Endothelial cell of umbilical vein (primary cell): ENCODE measurements at regions not wholly inside any gene's neighbourhood (a gene's known extent, or its start where the extent isn't known, plus 50 kb on each side); places are given as distances from the start of the nearest gene placed in this dataset.

Experiments used
- BruUV-seq: library from RNA; stranded (reverse); fragments of 400-500 nt; replicated peaks from 2 replicates; lab custom pipeline; 2021; lab: Mats Ljungman, UMichigan
- CTCF ChIA-PET: fragments of 300-600, 350-600 bp; sonication (Branson Sonifier 250); formaldehyde crosslinking; loops from one replicate; lab custom pipeline; 2021; ENCODE audit warnings: antibody characterized with exemption, inconsistent platforms; lab: Charles Lee
- POLR2A ChIA-PET: fragments of 300-600, 350-600 bp; sonication (Branson Sonifier 250); formaldehyde crosslinking; loops from one replicate; lab custom pipeline; 2021; ENCODE audit warnings: antibody characterized with exemption, inconsistent platforms; lab: Charles Lee
- DNase-seq: peaks from one replicate; pipeline ENCODE4 v3.0.0-alpha.2; 2011; ENCODE audit warnings: low read depth, low spot score
- FAIRE-seq: peaks from 2 replicates; lab custom pipeline; 2011; peaks lifted over from hg19 to GRCh38; lab: Jason Lieb, UNC
- H2AFZ ChIP-seq: 2 replicates; pipeline ENCODE4 v1.6.0; 2012; ENCODE audit warnings: low read depth, low read length, control low read depth, inconsistent platforms
- H3K27ac ChIP-seq: 2 replicates; pipeline ENCODE4 v1.5.1; 2011; ENCODE audit warnings: low read depth, mild to moderate bottlenecking, control low read depth, low read length, moderate library complexity; ENCODE audit not compliant: insufficient read depth
- H3K27me3 ChIP-seq, 2 experiments: 2 replicates each; pipeline versions ENCODE4 v1.6.0 to v1.6.1; 2011; ENCODE audit warnings: low read length in 2 of 2, mixed read lengths in 1 of 2; ENCODE audit not compliant: control insufficient read depth in 2 of 2, insufficient read depth in 2 of 2
- H3K36me3 ChIP-seq, 2 experiments: 2 replicates in 1 of 2; 3 replicates in 1 of 2; pipeline ENCODE4 v1.5.1; 2011; ENCODE audit warnings: low read length in 2 of 2, mild to moderate bottlenecking in 1 of 2, moderate library complexity in 1 of 2; ENCODE audit not compliant: control insufficient read depth in 2 of 2, insufficient read depth in 2 of 2; ENCODE audit errors: extremely low read depth in 1 of 2
- H3K4me1 ChIP-seq: 3 replicates; pipeline ENCODE4 v1.5.1; 2011; ENCODE audit warnings: mild to moderate bottlenecking, low read length; ENCODE audit not compliant: control insufficient read depth, insufficient read depth; ENCODE audit errors: extremely low read depth
- H3K4me2 ChIP-seq: 2 replicates; pipeline ENCODE4 v1.6.1; 2011; ENCODE audit warnings: low read length, control low read depth, mixed read lengths; ENCODE audit not compliant: insufficient read depth
- H3K4me3 ChIP-seq, 3 experiments: fragments of 200-600 bp in 1 of 3; sonication (generic), shearing (Covaris generic) in 1 of 3; replicated peaks in 1 of 3; 2 replicates each; pipeline ENCODE4 v1.5.1; 2011 to 2016; ENCODE audit warnings: control low read depth in 3 of 3, low read length in 3 of 3, mild to moderate bottlenecking in 2 of 3, inconsistent platforms in 1 of 3, low read depth in 1 of 3, moderate library complexity in 1 of 3; ENCODE audit not compliant: insufficient read depth in 1 of 3
- H3K79me2 ChIP-seq: 2 replicates; pipeline ENCODE4 v1.6.0; 2012; ENCODE audit warnings: low read length, inconsistent platforms; ENCODE audit not compliant: control insufficient read depth, insufficient read depth
- H3K9ac ChIP-seq: replicated peaks from 2 replicates; pipeline ENCODE3; 2011; ENCODE audit warnings: low read length, control low read depth; ENCODE audit not compliant: insufficient read depth; ENCODE audit errors: extremely low read depth
- H3K9me1 ChIP-seq: replicated peaks from 3 replicates; pipeline ENCODE4 v1.6.0; 2011; ENCODE audit warnings: mild to moderate bottlenecking, low read length; ENCODE audit not compliant: control insufficient read depth, insufficient read depth; ENCODE audit errors: extremely low read depth
- H3K9me3 ChIP-seq: replicated peaks from 2 replicates; pipeline ENCODE4 v1.5.1; 2012; ENCODE audit warnings: low read length, inconsistent platforms; ENCODE audit not compliant: control insufficient read depth, insufficient read depth
- H4K20me1 ChIP-seq: replicated peaks from 2 replicates; pipeline ENCODE3; 2011; ENCODE audit warnings: mild to moderate bottlenecking, low read length; ENCODE audit not compliant: control insufficient read depth, insufficient read depth; ENCODE audit errors: extremely low read depth
- EZH2 ChIP-seq: IDR thresholded peaks from 2 replicates; pipeline ENCODE4 v1.6.1; 2012; ENCODE audit warnings: borderline replicate concordance, low read depth, mild to moderate bottlenecking, moderate library complexity, low read length, inconsistent platforms; ENCODE audit not compliant: severe bottlenecking
- FOS ChIP-seq: IDR thresholded peaks from 2 replicates; pipeline ENCODE4 v1.6.1; 2011; ENCODE audit warnings: mild to moderate bottlenecking, low read length, moderate library complexity, borderline replicate concordance; ENCODE audit not compliant: insufficient read depth
- GATA2 ChIP-seq: IDR thresholded peaks from 2 replicates; pipeline ENCODE4 v1.7.0; 2011; ENCODE audit warnings: low read depth, mild to moderate bottlenecking, moderate library complexity, mixed read lengths, low read length; ENCODE audit not compliant: insufficient read length, insufficient read depth
- JUN ChIP-seq: IDR thresholded peaks from 2 replicates; pipeline ENCODE4 v1.6.1; 2011; ENCODE audit warnings: borderline replicate concordance, low read depth; ENCODE audit not compliant: insufficient read length, insufficient read depth
- MYC ChIP-seq: IDR thresholded peaks from one replicate; pipeline ENCODE4 v1.6.1; 2011; ENCODE audit warnings: mild to moderate bottlenecking, low read depth, low read length
- POLR2A ChIP-seq: IDR thresholded peaks from 2 replicates; pipeline ENCODE4 v1.6.1; 2012; ENCODE audit warnings: low read depth, mild to moderate bottlenecking, control low read depth, low read length
- POLR2AphosphoS5 ChIP-seq: IDR thresholded peaks from 2 replicates; pipeline ENCODE4 v1.6.1; 2012; ENCODE audit warnings: low read depth, mild to moderate bottlenecking, control low read depth, low read length, moderate library complexity; ENCODE audit not compliant: insufficient read depth
- dilution Hi-C: fragments of 300-500 bp; cut with MboI; formaldehyde crosslinking; loops from one replicate; pipeline ENCODE4 v1.15.0; 2019; ENCODE audit warnings: low sequenced_read_pairs; ENCODE audit not compliant: extremely low pct_ligation_motif_present
- intact Hi-C: fragments of 100-400 bp; cut with micrococcal nuclease; formaldehyde crosslinking; loops from one replicate; pipeline ENCODE4 v1.10.0; 2022
- TF ChIP-seq, protein P1 (sequence below), 2 donors: IDR thresholded peaks; 1 replicate in 1 of 2; 2 replicates in 1 of 2; pipeline ENCODE4 v1.5.1; 2011; ENCODE audit warnings: low read length in 2 of 2, mild to moderate bottlenecking in 2 of 2, moderate library complexity in 2 of 2, control low read depth in 1 of 2, inconsistent platforms in 1 of 2, low read depth in 1 of 2; ENCODE audit not compliant: insufficient read depth in 1 of 2; ENCODE audit errors: extremely low read depth in 1 of 2
- TF ChIP-seq, protein P2 (sequence below): IDR thresholded peaks from 2 replicates; pipeline ENCODE4 v1.6.1; 2011; ENCODE audit not compliant: insufficient read depth, insufficient read length

DNA sequence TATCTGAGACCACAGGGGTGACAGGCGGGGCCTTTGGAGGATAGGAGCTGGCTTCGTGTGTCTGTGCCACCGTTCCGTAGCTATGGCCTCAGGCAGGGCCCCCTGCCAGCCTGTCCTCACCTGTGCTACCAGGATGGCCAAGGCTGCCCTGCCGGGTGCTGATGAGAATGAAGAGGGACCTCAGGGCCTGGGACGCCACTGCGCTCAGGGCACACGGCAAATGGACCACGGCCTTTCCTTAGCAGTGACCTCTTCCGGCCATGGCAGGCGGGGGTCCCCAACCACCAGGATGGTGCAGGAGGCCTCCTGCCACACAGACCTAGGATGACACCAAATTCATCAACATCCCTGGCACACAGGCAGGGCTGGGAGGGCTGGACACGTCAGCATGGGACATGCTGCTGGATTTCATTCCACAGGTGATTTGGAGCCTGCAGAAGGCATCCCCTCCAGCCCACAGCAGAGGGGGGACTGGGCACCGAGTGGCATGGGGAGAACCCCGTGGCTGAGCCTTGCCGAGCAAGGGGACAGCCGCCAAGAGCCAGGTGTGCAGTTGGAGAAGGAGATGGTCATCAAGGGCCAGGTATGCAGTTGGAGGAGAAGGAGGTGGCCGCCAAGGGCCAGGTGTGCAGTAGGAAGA, 1321.0 kb downstream of the BRD1 start:
- BruUV-seq, result no TSS peak
- Histone ChIP-seq H4K20me1 (no peaks in the 10 kb centered on the region), H3K36me3 (no peaks in the 10 kb centered on the region), H3K27me3 (no peaks in the 10 kb centered on the region), H3K27ac (no peak overlapping the region), H3K4me2 (no peak overlapping the region), H2AFZ (no peak overlapping the region), H3K79me2 (no peaks in the 10 kb centered on the region), H3K9me1 (no peaks in the 10 kb centered on the region), H3K4me3 (no peak overlapping the region), H3K4me1 (no peaks in the 10 kb centered on the region), H3K9ac (no peak overlapping the region), H3K9me3 (peaks cover 6% of the 10 kb centered on the region)
- no peak for TF ChIP-seq GATA2
- no peak for TF ChIP-seq POLR2A
- TF ChIP-seq POLR2AphosphoS5, result no peak
- TF ChIP-seq, protein P1, sequence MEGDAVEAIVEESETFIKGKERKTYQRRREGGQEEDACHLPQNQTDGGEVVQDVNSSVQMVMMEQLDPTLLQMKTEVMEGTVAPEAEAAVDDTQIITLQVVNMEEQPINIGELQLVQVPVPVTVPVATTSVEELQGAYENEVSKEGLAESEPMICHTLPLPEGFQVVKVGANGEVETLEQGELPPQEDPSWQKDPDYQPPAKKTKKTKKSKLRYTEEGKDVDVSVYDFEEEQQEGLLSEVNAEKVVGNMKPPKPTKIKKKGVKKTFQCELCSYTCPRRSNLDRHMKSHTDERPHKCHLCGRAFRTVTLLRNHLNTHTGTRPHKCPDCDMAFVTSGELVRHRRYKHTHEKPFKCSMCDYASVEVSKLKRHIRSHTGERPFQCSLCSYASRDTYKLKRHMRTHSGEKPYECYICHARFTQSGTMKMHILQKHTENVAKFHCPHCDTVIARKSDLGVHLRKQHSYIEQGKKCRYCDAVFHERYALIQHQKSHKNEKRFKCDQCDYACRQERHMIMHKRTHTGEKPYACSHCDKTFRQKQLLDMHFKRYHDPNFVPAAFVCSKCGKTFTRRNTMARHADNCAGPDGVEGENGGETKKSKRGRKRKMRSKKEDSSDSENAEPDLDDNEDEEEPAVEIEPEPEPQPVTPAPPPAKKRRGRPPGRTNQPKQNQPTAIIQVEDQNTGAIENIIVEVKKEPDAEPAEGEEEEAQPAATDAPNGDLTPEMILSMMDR (IDR thresholded peaks at IDR 0.05; ENCODE audit: extremely low read depth in 1 of 2, insufficient read depth in 1 of 2, low read depth in 1 of 2, low read length in 2 of 2), result no peak
- no peak for TF ChIP-seq EZH2
- TF ChIP-seq JUN, result no peak
- no peak for TF ChIP-seq FOS
- TF ChIP-seq MYC, result no peak
- TF ChIP-seq, protein P2, sequence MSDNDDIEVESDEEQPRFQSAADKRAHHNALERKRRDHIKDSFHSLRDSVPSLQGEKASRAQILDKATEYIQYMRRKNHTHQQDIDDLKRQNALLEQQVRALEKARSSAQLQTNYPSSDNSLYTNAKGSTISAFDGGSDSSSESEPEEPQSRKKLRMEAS, result no peak
- DNase-seq (no peak), FAIRE-seq (no peak)
- ChIA-PET POLR2A (no interaction called here), CTCF (no interaction called here)
- intact Hi-C loops, result no loop called here
- dilution Hi-C loops, result no loop called here
